ENCODE measurements at regions not wholly inside any gene's neighbourhood (a gene's known extent, or its start where the extent isn't known, plus 50 kb on each side); places are given as distances from the start of the nearest gene placed in this dataset.

DNA sequence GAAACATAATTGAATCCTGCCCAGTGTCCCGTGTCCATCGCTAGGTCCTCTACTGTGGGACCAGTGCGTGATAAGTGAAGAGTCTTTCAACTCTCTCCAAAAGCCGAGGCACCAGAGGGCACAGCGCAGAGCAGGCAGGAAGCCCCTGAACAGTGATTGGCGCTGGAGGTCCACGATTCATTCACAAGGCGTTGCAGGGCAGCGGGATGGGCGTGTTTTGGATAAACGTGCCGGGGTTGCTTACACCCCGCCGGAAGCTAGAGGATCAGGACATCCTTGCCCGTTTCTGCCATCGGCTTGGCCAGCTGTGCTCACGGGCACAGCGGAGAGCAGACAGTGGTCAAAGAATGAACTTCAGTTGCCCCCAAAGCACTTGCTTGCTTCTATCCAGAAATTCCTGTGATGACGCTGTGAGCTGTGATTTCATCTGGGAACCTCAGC is 86.0 kb upstream of the PFKP start:
- Histone ChIP-seq H3K27me3 (no peaks in the 10 kb centered on the region), H3K4me3 (no peak overlapping the region), H3K9me3 (no peaks in the 10 kb centered on the region), H3K36me3 (no peaks in the 10 kb centered on the region), H3K4me1 (peaks cover 0 to 6% (median 2%) of the 10 kb centered on the region in 4 donors), H3K27ac (no peak overlapping the region)
- no peak for DNase-seq
- TF ChIP-seq POLR2A (IDR thresholded peaks at IDR 0.05), result no peak
- TF ChIP-seq, protein P1, sequence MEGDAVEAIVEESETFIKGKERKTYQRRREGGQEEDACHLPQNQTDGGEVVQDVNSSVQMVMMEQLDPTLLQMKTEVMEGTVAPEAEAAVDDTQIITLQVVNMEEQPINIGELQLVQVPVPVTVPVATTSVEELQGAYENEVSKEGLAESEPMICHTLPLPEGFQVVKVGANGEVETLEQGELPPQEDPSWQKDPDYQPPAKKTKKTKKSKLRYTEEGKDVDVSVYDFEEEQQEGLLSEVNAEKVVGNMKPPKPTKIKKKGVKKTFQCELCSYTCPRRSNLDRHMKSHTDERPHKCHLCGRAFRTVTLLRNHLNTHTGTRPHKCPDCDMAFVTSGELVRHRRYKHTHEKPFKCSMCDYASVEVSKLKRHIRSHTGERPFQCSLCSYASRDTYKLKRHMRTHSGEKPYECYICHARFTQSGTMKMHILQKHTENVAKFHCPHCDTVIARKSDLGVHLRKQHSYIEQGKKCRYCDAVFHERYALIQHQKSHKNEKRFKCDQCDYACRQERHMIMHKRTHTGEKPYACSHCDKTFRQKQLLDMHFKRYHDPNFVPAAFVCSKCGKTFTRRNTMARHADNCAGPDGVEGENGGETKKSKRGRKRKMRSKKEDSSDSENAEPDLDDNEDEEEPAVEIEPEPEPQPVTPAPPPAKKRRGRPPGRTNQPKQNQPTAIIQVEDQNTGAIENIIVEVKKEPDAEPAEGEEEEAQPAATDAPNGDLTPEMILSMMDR (IDR thresholded peaks at IDR 0.05), result no peak

DNA sequence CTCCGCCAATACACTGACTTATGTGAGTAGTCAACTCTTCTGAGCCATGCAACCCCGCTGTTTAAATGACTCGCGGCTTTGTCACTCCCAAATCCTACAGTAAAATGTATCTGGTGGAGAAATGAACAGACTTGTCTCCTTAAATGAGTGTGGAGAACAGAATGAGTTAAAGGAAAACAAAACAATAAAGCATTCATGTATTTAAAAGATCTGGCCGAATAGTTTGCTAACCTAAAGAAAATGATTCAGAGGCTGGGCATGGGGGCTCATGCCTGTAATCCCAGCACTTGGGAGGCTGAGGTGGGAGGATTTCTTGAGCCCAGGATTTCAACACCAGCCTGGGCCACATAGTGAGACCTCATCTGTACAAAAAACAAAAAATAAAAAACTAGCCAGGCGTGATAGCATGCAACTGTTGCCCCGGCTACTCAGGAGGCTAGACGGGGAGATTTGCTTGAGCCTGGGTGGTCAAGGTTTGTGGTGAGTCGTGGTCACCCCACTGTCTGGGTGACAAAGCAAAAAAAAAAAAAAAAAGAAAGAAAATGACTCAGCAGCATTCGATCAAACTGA is 86.5 kb upstream of the PFKP start:
- H3K27ac ChIP-seq, result no peak overlapping the region
- H3K4me3 ChIP-seq, result no peak overlapping the region
- peaks cover 0 to under 1% (median 0%) of the 10 kb centered on the region in 4 donors for H3K4me1 ChIP-seq
- H3K36me3 ChIP-seq, result no peaks in the 10 kb centered on the region
- no peaks in the 10 kb centered on the region for H3K9me3 ChIP-seq
- H3K27me3 ChIP-seq, result no peaks in the 10 kb centered on the region
- no peak for TF ChIP-seq POLR2A (IDR thresholded peaks at IDR 0.05)
- TF ChIP-seq, protein P1 (IDR thresholded peaks at IDR 0.05), result no peak
- no peak for DNase-seq

DNA sequence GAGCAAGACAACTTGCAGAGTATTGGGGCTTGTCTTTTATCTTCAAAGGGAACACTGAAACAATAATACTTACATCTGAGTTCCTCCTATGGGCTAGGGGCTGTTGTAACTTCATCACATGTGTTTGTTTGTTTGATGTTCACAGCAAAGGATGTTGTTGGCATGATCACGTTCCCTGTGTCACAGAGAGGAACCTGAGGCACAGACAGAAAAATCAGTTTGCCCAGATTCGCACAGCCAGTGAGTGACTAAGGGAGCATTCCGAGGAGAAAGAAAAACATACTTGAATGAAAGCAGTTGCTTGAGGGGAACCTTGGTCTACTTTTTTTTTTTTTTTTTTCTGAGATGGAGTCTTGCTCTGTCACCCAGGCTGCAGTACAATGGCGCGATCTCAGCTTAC is 87.2 kb upstream of the PFKP start:
- DNase-seq, result no peak
- no peaks in the 10 kb centered on the region for H3K27me3 ChIP-seq
- no peaks in the 10 kb centered on the region for H3K36me3 ChIP-seq
- H3K4me3 ChIP-seq, result no peak overlapping the region
- H3K27ac ChIP-seq, result no peak overlapping the region
- TF ChIP-seq, protein P1 (IDR thresholded peaks at IDR 0.05), result no peak
- no peak for TF ChIP-seq POLR2A (IDR thresholded peaks at IDR 0.05)
- no peaks in the 10 kb centered on the region for H3K4me1 ChIP-seq
- H3K9me3 ChIP-seq, result no peaks in the 10 kb centered on the region

DNA sequence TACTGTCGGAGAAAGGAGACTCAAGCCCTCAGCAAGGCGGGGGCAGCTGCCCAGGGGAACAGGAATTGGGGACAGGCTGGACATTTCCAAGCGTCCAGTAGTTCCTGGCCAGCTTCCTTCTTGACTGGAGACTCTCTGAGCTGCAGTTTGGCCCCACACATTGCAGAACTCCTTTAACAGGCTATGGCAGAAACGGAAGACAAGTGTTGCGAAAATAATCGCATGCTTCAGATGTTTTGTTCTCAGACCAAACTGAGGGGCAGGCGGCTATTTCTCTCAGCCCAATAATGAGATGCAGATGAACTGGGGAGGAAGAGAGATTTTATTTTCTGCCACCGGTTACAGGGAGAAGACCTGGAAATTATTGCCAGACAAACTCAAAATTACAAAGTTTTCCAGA is 88.0 kb upstream of the PFKP start:
- no peaks in the 10 kb centered on the region for H3K4me1 ChIP-seq
- no peak for DNase-seq
- no peak overlapping the region for H3K4me3 ChIP-seq
- TF ChIP-seq POLR2A (IDR thresholded peaks at IDR 0.05), result no peak
- TF ChIP-seq, protein P1 (IDR thresholded peaks at IDR 0.05), result no peak
- H3K27me3 ChIP-seq, result no peaks in the 10 kb centered on the region
- H3K27ac ChIP-seq, result no peak overlapping the region
- no peaks in the 10 kb centered on the region for H3K36me3 ChIP-seq
- H3K9me3 ChIP-seq, result no peaks in the 10 kb centered on the region

DNA sequence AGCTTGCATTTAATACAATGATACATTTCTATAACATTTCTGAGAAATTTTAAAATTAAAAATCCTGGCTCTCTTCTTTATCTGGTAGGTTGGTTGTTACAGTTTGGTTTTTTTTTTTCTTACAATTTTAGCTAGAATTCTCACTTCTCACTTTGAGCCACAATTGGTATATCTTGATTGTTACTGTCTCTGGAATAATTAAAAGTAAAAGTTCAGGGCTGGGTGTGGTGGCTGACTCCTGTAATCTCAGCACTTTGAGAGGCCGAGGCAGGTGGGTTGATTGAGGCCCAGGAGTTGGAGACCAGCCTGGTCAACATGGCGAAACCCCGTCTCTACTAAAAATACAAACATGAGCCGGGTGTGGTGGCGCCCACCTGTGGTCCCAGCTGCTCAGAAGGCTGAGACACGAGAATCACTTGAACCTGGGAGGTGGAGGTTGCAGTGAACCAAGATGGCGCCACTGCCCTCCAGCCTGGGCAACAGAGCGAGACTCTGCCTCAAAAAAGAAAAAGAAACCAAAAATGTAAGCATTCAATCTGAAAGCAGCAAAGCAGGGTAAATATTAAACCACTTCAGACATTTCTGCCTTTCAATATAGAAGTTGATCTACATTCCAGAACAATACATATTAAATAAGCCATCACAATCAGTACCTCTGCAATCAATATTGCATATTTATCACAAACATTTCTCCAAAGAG is 88.6 kb upstream of the PFKP start:
- no peaks in the 10 kb centered on the region for H3K9me3 ChIP-seq
- H3K4me1 ChIP-seq, result no peaks in the 10 kb centered on the region
- TF ChIP-seq, protein P1 (IDR thresholded peaks at IDR 0.05), result no peak
- TF ChIP-seq POLR2A (IDR thresholded peaks at IDR 0.05), result no peak
- no peak overlapping the region for H3K27ac ChIP-seq
- no peaks in the 10 kb centered on the region for H3K27me3 ChIP-seq
- no peak for DNase-seq
- H3K36me3 ChIP-seq, result no peaks in the 10 kb centered on the region
- H3K4me3 ChIP-seq, result no peak overlapping the region
